Stimulated activated CD4-positive, alpha-beta T cell treated with anti-CD3 and anti-CD28 coated beads, Interleukin-15, amount 100 ng/mL, for 24 hours (primary cell): ENCODE measurements at regions not wholly inside any gene's neighbourhood (a gene's known extent, or its start where the extent isn't known, plus 50 kb on each side); places are given as distances from the start of the nearest gene placed in this dataset.

ENCODE experiments used
- DNase-seq: peaks from one replicate; pipeline ENCODE4 v3.0.0-alpha.2; 2020

DNA sequence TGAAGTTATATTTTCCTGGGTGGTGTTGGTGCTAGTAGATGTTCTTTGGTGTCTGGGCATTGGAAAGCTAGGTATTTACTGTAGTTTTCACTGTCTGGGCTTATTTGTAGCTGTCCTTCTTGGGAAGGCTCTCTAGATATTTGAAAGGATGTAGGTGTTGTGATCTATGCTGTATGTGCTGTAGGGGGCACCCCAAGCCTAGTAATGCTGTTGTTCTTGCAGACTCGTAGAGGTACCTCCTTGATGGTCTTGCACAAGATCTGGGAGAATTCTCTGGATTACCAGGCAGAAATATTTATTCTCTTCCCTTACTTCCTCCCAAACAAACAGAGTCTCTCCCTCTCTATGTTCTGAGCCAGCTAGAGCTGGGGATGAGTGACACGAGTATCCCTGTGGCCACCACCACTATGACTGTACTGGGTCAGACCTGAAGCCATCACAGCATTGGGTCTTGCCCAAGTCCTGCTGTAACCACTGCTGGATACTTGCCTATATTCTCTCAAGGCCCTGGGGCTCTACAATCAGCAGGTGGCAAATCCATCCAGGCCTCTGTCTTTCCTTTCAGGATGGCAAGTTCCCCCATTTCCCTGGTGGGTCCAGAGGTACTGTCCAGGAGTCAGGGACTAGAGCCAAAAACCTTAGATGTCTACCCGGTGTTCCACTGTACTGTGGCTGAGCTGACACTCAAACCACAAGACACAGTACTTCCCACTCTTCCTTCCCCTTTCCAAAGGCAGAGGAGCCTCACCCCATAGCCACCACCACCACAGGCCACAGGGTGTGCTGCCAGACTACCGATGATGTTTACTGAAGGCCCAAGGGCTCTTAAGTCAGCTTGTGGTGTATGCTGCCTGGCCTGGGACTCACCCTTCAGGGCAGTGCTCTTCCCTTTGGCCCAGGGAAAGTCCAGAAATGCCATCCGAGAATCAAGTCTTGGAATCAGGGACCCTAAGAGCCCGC, 195.2 kb upstream of the DPPA4 start:
- peak; percentile 53 for DNase-seq

GRCh38 chr3:109545746-109546145, 208.4 kb upstream of the DPPA4 start:
- no peak for DNase-seq

GRCh38 chr3:109548192-109548938, 211.0 kb upstream of the DPPA4 start:
- no peak for DNase-seq

DNA sequence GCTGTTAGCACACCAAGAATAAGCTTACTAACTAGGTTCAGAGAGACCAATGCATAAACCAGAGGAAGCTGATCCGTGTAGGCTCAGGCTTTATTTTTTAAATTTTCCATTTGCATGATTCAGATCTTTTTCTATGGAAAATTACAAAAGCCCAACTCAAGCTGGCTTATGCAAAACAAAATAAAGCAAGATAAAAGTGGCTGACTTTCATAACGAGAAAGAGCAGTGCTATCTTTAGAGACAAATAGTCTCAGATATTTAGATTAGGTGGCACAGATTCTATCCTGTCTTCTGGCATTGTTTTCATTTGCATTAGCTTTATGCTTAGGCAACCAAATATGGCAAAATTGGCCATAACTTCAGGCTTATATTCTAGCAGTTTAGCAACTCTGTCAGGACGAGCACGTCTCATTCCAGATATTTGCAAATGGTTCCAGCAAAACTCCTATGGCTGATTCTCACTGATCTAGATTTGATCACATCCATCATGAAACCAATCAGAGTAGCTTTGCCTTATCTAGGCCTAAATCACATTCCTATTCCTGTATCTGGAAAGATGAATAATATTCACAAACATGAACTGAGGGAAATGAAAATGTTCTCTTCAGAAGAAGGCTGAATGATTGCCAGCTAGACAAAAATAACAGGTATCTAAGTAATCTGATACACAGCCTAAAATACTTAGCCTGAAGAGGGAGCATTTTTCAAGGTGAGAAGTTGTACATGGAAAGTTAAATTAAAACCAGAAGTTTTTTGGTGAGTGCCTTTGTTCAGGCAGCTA, 216.4 kb upstream of the DPPA4 start:
- no peak for DNase-seq

- no peak for DNase-seq
Measured at GRCh38 chr3:109559389-109559788, 222.0 kb upstream of the DPPA4 start.

DNA sequence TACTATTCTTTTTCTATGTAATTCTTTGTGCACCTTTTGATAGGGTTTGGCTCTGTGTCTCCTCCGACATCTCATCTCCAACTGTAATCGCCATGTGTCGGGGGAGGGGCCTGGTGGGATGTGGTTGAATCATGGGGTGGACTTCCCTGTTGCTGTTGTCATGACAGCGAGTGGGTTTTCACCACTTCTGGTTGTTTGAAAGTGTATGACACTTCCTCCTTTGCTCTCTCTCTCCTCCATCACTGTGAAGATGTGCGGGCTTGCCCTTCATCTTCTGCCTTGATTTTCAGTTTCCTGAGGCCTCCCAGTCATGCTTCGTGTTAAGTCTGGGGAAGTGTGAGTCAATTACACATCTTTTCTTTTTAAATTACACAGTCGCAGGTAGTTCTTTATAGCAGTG, 225.8 kb upstream of the DPPA4 start:
- DNase-seq, result peak; percentile 24

- no peak for DNase-seq
Measured at GRCh38 chr3:109569135-109569846, 231.9 kb upstream of the DPPA4 start.

- DNase-seq, result no peak
Measured at GRCh38 chr3:109570408-109570807, 233.1 kb upstream of the DPPA4 start.

DNA sequence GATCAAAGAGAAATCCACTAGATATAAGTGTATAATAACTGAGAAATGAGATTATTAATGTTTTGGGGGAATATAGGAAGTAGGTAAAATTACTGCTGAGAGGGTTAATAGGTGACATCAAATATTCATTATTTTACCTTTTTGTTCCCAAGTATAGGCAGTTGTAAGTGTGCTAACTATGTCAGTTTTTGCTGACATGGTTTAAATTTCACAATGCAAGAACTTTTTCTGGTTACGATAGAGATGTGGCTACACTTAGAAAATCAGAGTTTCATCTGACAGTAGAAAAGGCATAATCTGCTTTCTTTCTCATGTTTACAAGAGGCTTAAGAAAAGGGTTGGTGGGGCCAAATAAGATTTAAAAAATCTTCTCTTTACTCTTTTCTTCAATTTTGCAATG, 235.0 kb upstream of the DPPA4 start:
- DNase-seq, result no peak

- DNase-seq, result no peak
Measured at GRCh38 chr3:109596991-109597390, 259.6 kb upstream of the DPPA4 start.

GRCh38 chr3:109597444-109597843, 260.1 kb upstream of the DPPA4 start:
- DNase-seq, result no peak

GRCh38 chr3:109607897-109608296, 270.6 kb upstream of the DPPA4 start:
- no peak for DNase-seq

DNA sequence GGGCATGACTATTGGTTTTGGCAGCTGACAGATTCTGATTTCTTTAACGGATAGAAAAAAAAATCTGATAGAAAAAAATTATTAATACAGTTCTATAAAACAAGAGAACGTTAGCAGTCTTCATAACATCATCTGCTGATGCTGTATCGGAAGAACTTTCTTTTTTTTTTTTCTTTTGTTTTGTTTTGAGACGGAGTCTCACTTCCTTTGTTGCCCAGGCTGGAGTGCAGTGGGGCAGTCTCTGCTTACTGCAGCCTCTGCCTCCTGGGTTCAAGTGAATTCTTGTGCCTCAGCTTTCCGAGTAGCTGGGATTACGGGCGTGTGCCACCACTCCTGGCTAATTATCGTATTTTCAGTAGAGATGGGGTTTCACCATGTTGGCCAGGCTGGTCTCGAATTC, 271.2 kb upstream of the DPPA4 start:
- no peak for DNase-seq

- no peak for DNase-seq
Measured at GRCh38 chr3:109618766-109619378, 281.5 kb upstream of the DPPA4 start.

DNA sequence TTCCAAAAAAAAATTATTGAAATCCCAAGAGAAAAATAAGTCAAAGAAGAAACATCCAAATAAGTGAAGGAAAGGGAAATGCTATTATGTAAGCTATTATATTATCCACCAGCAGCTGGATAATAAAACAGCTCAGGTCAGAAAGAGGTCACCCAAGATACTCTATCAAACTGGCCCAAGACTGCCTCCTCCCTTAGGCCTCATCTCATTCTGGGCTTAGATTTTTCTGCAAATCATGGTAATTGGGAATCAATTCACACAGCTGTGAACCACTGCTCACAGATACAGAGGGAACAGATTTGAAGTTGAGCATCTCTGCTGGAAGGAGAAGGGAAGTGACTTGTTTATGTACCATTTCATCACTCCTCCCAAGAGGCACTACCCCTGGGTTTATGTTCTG, 294.6 kb upstream of the DPPA4 start:
- no peak for DNase-seq

GRCh38 chr3:109640146-109640652, 302.9 kb upstream of the DPPA4 start:
- DNase-seq, result no peak

- no peak for DNase-seq
Measured at GRCh38 chr3:109642025-109642424, 304.7 kb upstream of the DPPA4 start.

GRCh38 chr3:109643590-109643989, 306.2 kb upstream of the DPPA4 start:
- no peak for DNase-seq

- DNase-seq, result no peak
Measured at GRCh38 chr3:109644332-109644731, 307.0 kb upstream of the DPPA4 start.

GRCh38 chr3:109644746-109645145, 307.4 kb upstream of the DPPA4 start:
- no peak for DNase-seq

GRCh38 chr3:109648027-109648426, 310.7 kb upstream of the DPPA4 start:
- DNase-seq, result no peak

- DNase-seq, result no peak
Measured at GRCh38 chr3:109656225-109656624, 318.9 kb upstream of the DPPA4 start.
